HepG2 (cell line): ENCODE measurements at regions not wholly inside any gene's neighbourhood (a gene's known extent, or its start where the extent isn't known, plus 50 kb on each side); places are given as distances from the start of the nearest gene placed in this dataset.

Source experiments
- ATAC-seq: fragments of 200-7000 bp; cut with Tn5 transposase; 3 replicates; pipeline ENCODE4 v1.9.1; 2020; ENCODE audit warnings: mild to moderate bottlenecking, moderate library complexity
- BruUV-seq: library from RNA; stranded (reverse); fragments of 400-500 nt; replicated peaks from 2 replicates; lab custom pipeline; 2021; lab: Mats Ljungman, UMichigan
- CTCF ChIA-PET: fragments of 300-600 bp; formaldehyde crosslinking; extraction: SDS; loops from one replicate; lab custom pipeline; 2021; ENCODE audit warnings: low total read pairs, inconsistent platforms, low intra/inter-chr PET ratio; lab: Yijun Ruan, JAX
- POLR2A ChIA-PET: fragments of 350-600 bp; sonication (Branson Sonifier 250); formaldehyde crosslinking; loops from one replicate; lab custom pipeline; 2020; ENCODE audit warnings: antibody characterized with exemption, inconsistent platforms; lab: Yijun Ruan, JAX
- DNase-seq: peaks from one replicate; pipeline ENCODE4 v3.0.0-alpha.2; 2015; ENCODE audit warnings: low spot score
- FAIRE-seq: peaks from 3 replicates; lab custom pipeline; 2011; peaks lifted over from hg19 to GRCh38; lab: Jason Lieb, UNC
- H2AFZ ChIP-seq: one replicate; pipeline ENCODE4 v1.6.1; 2011; ENCODE audit warnings: low read length, inconsistent platforms
- H3K27ac ChIP-seq: fragments of 300-600 bp; 3 replicates; pipeline ENCODE4 v1.8.0; 2011; ENCODE audit warnings: mixed run types, mild to moderate bottlenecking, mixed read lengths, low read length, inconsistent platforms; ENCODE audit not compliant: insufficient read depth; ENCODE audit errors: extremely low read length
- H3K27me3 ChIP-seq, 2 experiments: fragments of 200-600 bp in 1 of 2; 2 replicates in 1 of 2; 3 replicates in 1 of 2; pipeline versions ENCODE4 v1.6.0 to v1.8.0; 2011; ENCODE audit warnings: low read length in 2 of 2, mild to moderate bottlenecking in 2 of 2, moderate library complexity in 2 of 2, inconsistent platforms in 1 of 2; ENCODE audit not compliant: insufficient read depth in 2 of 2, control insufficient read depth in 1 of 2
- H3K36me3 ChIP-seq, 2 experiments: fragments of 200-600 bp in 1 of 2; replicated peaks in 1 of 2; 2 replicates in 1 of 2; 3 replicates in 1 of 2; pipeline versions ENCODE4 v1.5.1 to v1.8.0; 2011; ENCODE audit warnings: low read length in 2 of 2, inconsistent platforms in 1 of 2; ENCODE audit not compliant: insufficient read depth in 2 of 2, control insufficient read depth in 1 of 2
- H3K4me1 ChIP-seq: 2 replicates; pipeline ENCODE4 v1.5.1; 2012; ENCODE audit warnings: low read length, inconsistent platforms; ENCODE audit not compliant: insufficient read depth
- H3K4me2 ChIP-seq: 2 replicates; pipeline ENCODE4 v1.6.0; 2011; ENCODE audit warnings: low read depth, low read length, inconsistent platforms
- H3K4me3 ChIP-seq, 3 experiments: fragments of 200-600 bp in 1 of 3; sonication (generic), shearing (Covaris generic) in 1 of 3; replicated peaks in 1 of 3; 2 replicates each; pipeline ENCODE4 v1.5.1; 2011 to 2016; ENCODE audit warnings: low read length in 3 of 3, inconsistent platforms in 2 of 3, low read depth in 2 of 3, mild to moderate bottlenecking in 2 of 3, control low read depth in 1 of 3, mixed read lengths in 1 of 3; ENCODE audit not compliant: insufficient read depth in 1 of 3
- H3K79me2 ChIP-seq: one replicate; pipeline ENCODE4 v1.6.1; 2011; ENCODE audit warnings: low read length, inconsistent platforms; ENCODE audit not compliant: insufficient read depth
- H3K9ac ChIP-seq: 2 replicates; pipeline ENCODE4 v1.6.0; 2011; ENCODE audit warnings: mild to moderate bottlenecking, low read depth, low read length, inconsistent platforms; ENCODE audit not compliant: insufficient read depth
- H3K9me3 ChIP-seq: 2 replicates; pipeline ENCODE4 v1.5.1; 2012; ENCODE audit warnings: mild to moderate bottlenecking, low read length
- H4K20me1 ChIP-seq: 2 replicates; pipeline ENCODE4 v1.6.0; 2011; ENCODE audit warnings: inconsistent platforms, mild to moderate bottlenecking, low read length, moderate library complexity; ENCODE audit not compliant: insufficient read depth
- GRHL1 ChIP-seq: sonication (generic); formaldehyde crosslinking; conservative IDR thresholded peaks from 2 replicates; pipeline ENCODE4 v1.8.0; 2022; ENCODE audit warnings: missing genetic modification reagents
- MAZ ChIP-seq, 2 experiments: sonication (generic) in 1 of 2; formaldehyde crosslinking in 1 of 2; IDR thresholded peaks; 2 replicates each; pipeline versions ENCODE4 v1.5.0 to v1.6.1; 2012 to 2020; ENCODE audit warnings: low read depth in 2 of 2, mild to moderate bottlenecking in 2 of 2, borderline replicate concordance in 1 of 2, improper control_type of control experiment in 1 of 2, low read length in 1 of 2, missing genetic modification reagents in 1 of 2, moderate library complexity in 1 of 2
- ZNF451 ChIP-seq: sonication (generic); formaldehyde crosslinking; IDR thresholded peaks from 2 replicates; pipeline ENCODE4 v1.5.0; 2020; ENCODE audit warnings: mild to moderate bottlenecking, missing genetic modification reagents
- ZNF576 ChIP-seq: sonication (generic); formaldehyde crosslinking; IDR thresholded peaks from 2 replicates; pipeline ENCODE4 v1.4.0; 2020; ENCODE audit warnings: mild to moderate bottlenecking, missing genetic modification reagents
- ZNF724P ChIP-seq: sonication (generic); formaldehyde crosslinking; IDR thresholded peaks from 2 replicates; pipeline ENCODE4 v1.8.0; 2022; ENCODE audit warnings: missing genetic modification reagents, borderline replicate concordance
- ZNF850 ChIP-seq: sonication (generic); formaldehyde crosslinking; conservative IDR thresholded peaks from 2 replicates; pipeline ENCODE4 v1.9.0; 2021; ENCODE audit warnings: mild to moderate bottlenecking, missing genetic modification reagents
- WGBS: methylation state at CpG from one replicate; pipeline ENCODE4 v1.1.6; 2017; ENCODE audit warnings: low lambda C conversion rate; 5-methylcytosine and 5-hydroxymethylcytosine counted together
- in situ Hi-C: cut with HindIII; loops from 2 replicates; pipeline ENCODE4 v1.10.0; 2017; ENCODE audit warnings: low pct_unique_long_range_greater_than_20kb; ENCODE audit not compliant: extremely low pct_ligation_motif_present
- intact Hi-C: fragments of 100-400 bp; cut with micrococcal nuclease; formaldehyde crosslinking; loops from one replicate; pipeline ENCODE4 v1.10.0; 2022; ENCODE audit not compliant: unreplicated experiment

- H3K9ac ChIP-seq, result no peak overlapping the region
- H3K4me3 ChIP-seq, result no peak overlapping the region
- DNase-seq, result no peak
- H2AFZ ChIP-seq, result no peak overlapping the region
- in situ Hi-C loops (no loop called here), intact Hi-C loops (no loop called here)
- H3K27me3 ChIP-seq, result no peaks in the 10 kb centered on the region
- ChIA-PET POLR2A (no interaction called here), CTCF (no interaction called here)
- no TSS peak for BruUV-seq
- ATAC-seq, result no peak
- no peaks in the 10 kb centered on the region for H3K9me3 ChIP-seq
- H3K36me3 ChIP-seq, result no peaks in the 10 kb centered on the region
- no peaks in the 10 kb centered on the region for H3K4me1 ChIP-seq
- FAIRE-seq, result no peak
- 11% methylated on average over 3 of the region's 3 CpGs for WGBS
- H4K20me1 ChIP-seq, result no peaks in the 10 kb centered on the region
- no peak overlapping the region for H3K27ac ChIP-seq
- no peaks in the 10 kb centered on the region for H3K79me2 ChIP-seq
- no peak overlapping the region for H3K4me2 ChIP-seq
- TF ChIP-seq MAZ (IDR thresholded peaks at IDR 0.05; ENCODE audit: borderline replicate concordance, low read depth, low read length) (no peak), MAZ (CRISPR knock-in tag; IDR thresholded peaks at IDR 0.05; ENCODE audit: low read depth) (no peak)
Measured at GRCh38 chr2:196380575-196380974, 209.2 kb upstream of the STK17B start.

GRCh38 chr2:196381464-196381863, 210.1 kb upstream of the STK17B start:
- H2AFZ ChIP-seq, result no peak overlapping the region
- 1% methylated on average over 3 of the region's 3 CpGs for WGBS
- POLR2A ChIA-PET, result no interaction called here
- H3K9ac ChIP-seq, result no peak overlapping the region
- no peak for ATAC-seq
- intact Hi-C loops, result no loop called here
- in situ Hi-C loops, result no loop called here
- H3K9me3 ChIP-seq, result no peaks in the 10 kb centered on the region
- CTCF ChIA-PET, result no interaction called here
- no peaks in the 10 kb centered on the region for H4K20me1 ChIP-seq
- no peak for TF ChIP-seq ZNF451 (CRISPR knock-in tag)
- no peak for TF ChIP-seq ZNF576 (CRISPR knock-in tag)
- TF ChIP-seq ZNF724P (CRISPR knock-in tag), result no peak
- TF ChIP-seq GRHL1, result no peak
- no peak for TF ChIP-seq ZNF850 (CRISPR knock-in tag)
- no peaks in the 10 kb centered on the region for H3K27me3 ChIP-seq
- H3K79me2 ChIP-seq, result no peaks in the 10 kb centered on the region
- no peak overlapping the region for H3K27ac ChIP-seq
- FAIRE-seq, result no peak
- BruUV-seq, result no TSS peak
- H3K36me3 ChIP-seq, result no peaks in the 10 kb centered on the region
- H3K4me3 ChIP-seq, result no peak overlapping the region
- H3K4me2 ChIP-seq, result no peak overlapping the region
- DNase-seq, result no peak
- no peaks in the 10 kb centered on the region for H3K4me1 ChIP-seq
